DND-41 (cell line): ENCODE measurements at regions not wholly inside any gene's neighbourhood (a gene's known extent, or its start where the extent isn't known, plus 50 kb on each side); places are given as distances from the start of the nearest gene placed in this dataset.

Experiments used
- ATAC-seq: fragments of 200-7000 bp; cut with Tn5 transposase; 3 replicates; pipeline ENCODE4 v1.9.1; 2021; ENCODE audit warnings: low read depth; ENCODE audit not compliant: insufficient read depth
- DNase-seq: peaks from one replicate; pipeline ENCODE4 v3.0.0-alpha.2; 2020
- H2AFZ ChIP-seq: 2 replicates; pipeline ENCODE4 v1.6.0; 2012; ENCODE audit warnings: low read depth, low read length
- H3K27ac ChIP-seq: 2 replicates; pipeline ENCODE4 v1.5.1; 2012; ENCODE audit warnings: low read length, inconsistent platforms
- H3K27me3 ChIP-seq: fragments of 200-600 bp; sonication (generic); 2 replicates; pipeline ENCODE4 v1.6.0; 2012; ENCODE audit warnings: low read length, mild to moderate bottlenecking, inconsistent platforms; ENCODE audit not compliant: insufficient read depth, poor library complexity
- H3K36me3 ChIP-seq: 2 replicates; pipeline ENCODE4 v1.5.1; 2012; ENCODE audit warnings: low read length, inconsistent platforms; ENCODE audit not compliant: insufficient read depth
- H3K4me1 ChIP-seq: 2 replicates; pipeline ENCODE4 v1.5.1; 2012; ENCODE audit warnings: mild to moderate bottlenecking, low read length; ENCODE audit not compliant: insufficient read depth
- H3K4me2 ChIP-seq: 2 replicates; pipeline ENCODE4 v1.6.0; 2012; ENCODE audit warnings: mild to moderate bottlenecking, moderate library complexity, low read length, inconsistent platforms; ENCODE audit not compliant: insufficient read depth
- H3K4me3 ChIP-seq, 2 experiments: fragments of 200-600 bp in 1 of 2; shearing (Covaris generic) in 1 of 2; 2 replicates each; pipeline ENCODE4 v1.5.1; 2012 to 2016; ENCODE audit warnings: inconsistent platforms in 2 of 2, low read length in 2 of 2, mild to moderate bottlenecking in 2 of 2, low read depth in 1 of 2, moderate library complexity in 1 of 2
- H3K79me2 ChIP-seq: 2 replicates; pipeline ENCODE4 v1.6.0; 2012; ENCODE audit warnings: low read length, inconsistent platforms; ENCODE audit not compliant: insufficient read depth
- H3K9ac ChIP-seq: 2 replicates; pipeline ENCODE4 v1.6.0; 2012; ENCODE audit warnings: low read depth, mild to moderate bottlenecking, inconsistent platforms, low read length, moderate library complexity
- H3K9me3 ChIP-seq: 2 replicates; pipeline ENCODE4 v1.5.1; 2012; ENCODE audit warnings: low read length, moderate library complexity, mild to moderate bottlenecking, inconsistent platforms; ENCODE audit not compliant: insufficient read depth, severe bottlenecking
- H4K20me1 ChIP-seq: 2 replicates; pipeline ENCODE4 v1.6.0; 2012; ENCODE audit warnings: low read length; ENCODE audit not compliant: insufficient read depth
- EZH2 ChIP-seq: IDR thresholded peaks from 3 replicates; pipeline ENCODE4 v1.6.1; 2012; ENCODE audit warnings: borderline replicate concordance, low read depth, mild to moderate bottlenecking, moderate library complexity, low read length, inconsistent platforms; ENCODE audit not compliant: severe bottlenecking
- TF ChIP-seq, protein P1 (sequence below): IDR thresholded peaks from 2 replicates; pipeline ENCODE4 v1.5.1; 2012; ENCODE audit warnings: borderline replicate concordance, low read length, moderate library complexity, mild to moderate bottlenecking; ENCODE audit not compliant: poor library complexity, severe bottlenecking; ENCODE audit errors: extremely low read depth

- H3K4me2 ChIP-seq = no peak overlapping the region
- no peak overlapping the region for H3K4me3 ChIP-seq
- no peaks in the 10 kb centered on the region for H3K79me2 ChIP-seq
- no peaks in the 10 kb centered on the region for H3K36me3 ChIP-seq
- no peaks in the 10 kb centered on the region for H3K27me3 ChIP-seq
- no peak overlapping the region for H3K27ac ChIP-seq
- H3K9me3 ChIP-seq = no peaks in the 10 kb centered on the region
- ATAC-seq (no peak), DNase-seq (no peak)
- peaks cover 11% of the 10 kb centered on the region for H3K4me1 ChIP-seq
- TF ChIP-seq EZH2 = no peak
- TF ChIP-seq, protein P1, sequence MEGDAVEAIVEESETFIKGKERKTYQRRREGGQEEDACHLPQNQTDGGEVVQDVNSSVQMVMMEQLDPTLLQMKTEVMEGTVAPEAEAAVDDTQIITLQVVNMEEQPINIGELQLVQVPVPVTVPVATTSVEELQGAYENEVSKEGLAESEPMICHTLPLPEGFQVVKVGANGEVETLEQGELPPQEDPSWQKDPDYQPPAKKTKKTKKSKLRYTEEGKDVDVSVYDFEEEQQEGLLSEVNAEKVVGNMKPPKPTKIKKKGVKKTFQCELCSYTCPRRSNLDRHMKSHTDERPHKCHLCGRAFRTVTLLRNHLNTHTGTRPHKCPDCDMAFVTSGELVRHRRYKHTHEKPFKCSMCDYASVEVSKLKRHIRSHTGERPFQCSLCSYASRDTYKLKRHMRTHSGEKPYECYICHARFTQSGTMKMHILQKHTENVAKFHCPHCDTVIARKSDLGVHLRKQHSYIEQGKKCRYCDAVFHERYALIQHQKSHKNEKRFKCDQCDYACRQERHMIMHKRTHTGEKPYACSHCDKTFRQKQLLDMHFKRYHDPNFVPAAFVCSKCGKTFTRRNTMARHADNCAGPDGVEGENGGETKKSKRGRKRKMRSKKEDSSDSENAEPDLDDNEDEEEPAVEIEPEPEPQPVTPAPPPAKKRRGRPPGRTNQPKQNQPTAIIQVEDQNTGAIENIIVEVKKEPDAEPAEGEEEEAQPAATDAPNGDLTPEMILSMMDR = no peak
- no peak overlapping the region for H3K9ac ChIP-seq
- no peaks in the 10 kb centered on the region for H4K20me1 ChIP-seq
- H2AFZ ChIP-seq = no peak overlapping the region
Measured at GRCh38 chr12:75960954-75961661, 70.5 kb downstream of the PHLDA1 start.

DNA sequence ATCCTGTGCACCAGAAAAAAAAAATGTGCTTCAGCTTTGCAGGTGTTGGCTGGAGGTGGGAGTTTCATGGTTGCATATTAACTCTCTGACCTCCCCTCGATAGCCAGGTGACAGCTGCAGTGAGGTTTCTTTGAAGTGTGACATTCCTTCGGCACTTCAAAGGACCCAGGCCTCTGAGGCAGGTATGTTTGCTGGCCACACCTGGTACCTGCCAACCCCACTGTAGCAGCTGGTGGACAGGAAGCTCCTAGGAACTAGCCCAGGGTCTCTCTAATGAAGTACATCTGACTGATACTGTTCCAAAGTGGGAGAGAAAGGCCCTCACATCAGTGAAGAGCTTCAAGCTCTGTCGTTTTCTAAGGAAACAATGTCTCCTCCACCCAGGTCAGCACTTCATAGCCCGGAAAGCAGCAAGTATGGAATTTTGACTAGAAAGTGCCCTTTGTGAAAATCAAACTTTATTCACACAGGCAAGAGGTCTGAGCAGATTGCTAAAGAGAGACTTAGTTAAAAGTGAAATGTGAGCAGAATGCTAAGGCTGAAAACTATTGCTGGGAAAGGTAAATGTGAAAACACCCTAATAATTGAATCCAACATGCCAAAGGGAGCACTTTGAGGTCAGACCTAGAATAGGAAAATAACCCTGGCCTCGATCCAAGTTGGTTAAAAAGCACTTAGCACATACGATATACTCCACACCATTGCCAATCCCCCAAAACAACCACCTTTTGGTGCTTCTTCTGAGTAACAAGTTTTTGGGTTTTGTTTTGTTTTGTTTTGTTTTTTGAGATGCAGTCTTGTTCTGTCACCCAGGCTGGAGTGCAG, 71.3 kb downstream of the PHLDA1 start:
- ATAC-seq (peak; percentile 50; the same call in 2 of the 3 replicates), DNase-seq (peak; percentile 37)
- Histone ChIP-seq H3K9me3 (no peaks in the 10 kb centered on the region), H3K4me2 (no peak overlapping the region), H3K4me3 (no peak overlapping the region), H3K27me3 (no peaks in the 10 kb centered on the region), H3K9ac (no peak overlapping the region), H3K27ac (no peak overlapping the region), H4K20me1 (no peaks in the 10 kb centered on the region), H3K4me1 (peaks cover 11% of the 10 kb centered on the region), H3K79me2 (no peaks in the 10 kb centered on the region), H3K36me3 (no peaks in the 10 kb centered on the region), H2AFZ (no peak overlapping the region)
- TF ChIP-seq, protein P1 = no peak
- TF ChIP-seq EZH2 = no peak

DNA sequence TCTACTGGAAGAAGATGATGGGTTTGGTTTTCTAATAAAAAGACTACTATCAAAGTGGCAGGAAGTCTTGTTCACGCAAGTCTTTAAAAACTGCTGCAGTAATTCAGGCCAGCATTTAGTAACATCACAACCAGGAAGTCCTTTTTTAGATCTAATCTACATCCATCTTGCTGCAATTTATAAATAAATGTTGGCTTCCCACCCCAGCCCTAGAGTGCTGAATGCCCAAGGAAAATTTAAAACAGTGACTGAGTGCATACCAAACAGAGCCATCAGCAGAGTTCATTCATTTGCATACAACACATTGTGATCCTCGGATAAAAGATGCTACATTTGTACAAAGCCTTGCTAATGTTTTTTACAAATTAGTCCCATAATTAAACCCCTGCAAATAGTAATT, 72.1 kb downstream of the PHLDA1 start:
- H4K20me1 ChIP-seq = no peaks in the 10 kb centered on the region
- H3K9ac ChIP-seq = no peak overlapping the region
- no peaks in the 10 kb centered on the region for H3K27me3 ChIP-seq
- H3K9me3 ChIP-seq = no peaks in the 10 kb centered on the region
- H3K36me3 ChIP-seq = no peaks in the 10 kb centered on the region
- H3K79me2 ChIP-seq = no peaks in the 10 kb centered on the region
- H3K4me1 ChIP-seq = peaks cover 11% of the 10 kb centered on the region
- ATAC-seq (peak; percentile 47; the same call in 1 of the 3 replicates), DNase-seq (no peak)
- no peak overlapping the region for H2AFZ ChIP-seq
- TF ChIP-seq, protein P1 = no peak
- no peak for TF ChIP-seq EZH2
- no peak overlapping the region for H3K27ac ChIP-seq
- H3K4me2 ChIP-seq = no peak overlapping the region
- H3K4me3 ChIP-seq = no peak overlapping the region
